ENCODE measurements at regions not wholly inside any gene's neighbourhood (a gene's known extent, or its start where the extent isn't known, plus 50 kb on each side); places are given as distances from the start of the nearest gene placed in this dataset.

DNA sequence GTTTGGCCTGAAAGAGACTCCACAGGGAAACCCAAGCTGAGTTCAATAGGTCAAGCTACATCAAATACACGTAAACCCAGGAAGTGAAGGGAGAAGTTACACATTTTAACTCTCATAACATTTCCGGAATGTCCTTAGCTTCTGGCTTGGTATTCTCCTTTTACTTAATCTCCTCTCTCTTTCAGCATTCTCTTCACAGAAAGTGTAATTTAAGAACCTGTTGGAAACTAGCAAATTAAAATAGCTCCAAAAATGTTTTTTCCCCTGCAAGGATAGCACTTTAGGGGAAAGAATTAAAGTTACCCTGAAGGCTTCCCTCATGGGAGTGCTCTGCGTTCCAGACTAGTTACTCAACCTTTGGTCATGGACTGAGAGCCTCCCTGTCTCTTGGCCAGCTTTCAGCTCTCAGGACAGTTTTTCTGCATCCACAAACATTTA, 292.7 kb upstream of the TARS1 start:
- TF ChIP-seq RBBP5 (IDR thresholded peaks at IDR 0.05; ENCODE audit: borderline replicate concordance, insufficient read depth, low read length, poor library complexity, severe bottlenecking) (no peak), GABPA (tag; conservative IDR thresholded peaks at IDR 0.05; ENCODE audit: low read depth) (no peak), POLR2A (conservative IDR thresholded peaks at IDR 0.05) (no peak), ESRRA (IDR thresholded peaks at IDR 0.05; ENCODE audit: borderline replicate concordance, low read depth) (no peak), KAT2B (IDR thresholded peaks at IDR 0.05; ENCODE audit: low read depth, low read length) (no peak), SP1 (CRISPR knock-in tag; IDR thresholded peaks at IDR 0.05) (no peak)
- TF ChIP-seq, protein P1, sequence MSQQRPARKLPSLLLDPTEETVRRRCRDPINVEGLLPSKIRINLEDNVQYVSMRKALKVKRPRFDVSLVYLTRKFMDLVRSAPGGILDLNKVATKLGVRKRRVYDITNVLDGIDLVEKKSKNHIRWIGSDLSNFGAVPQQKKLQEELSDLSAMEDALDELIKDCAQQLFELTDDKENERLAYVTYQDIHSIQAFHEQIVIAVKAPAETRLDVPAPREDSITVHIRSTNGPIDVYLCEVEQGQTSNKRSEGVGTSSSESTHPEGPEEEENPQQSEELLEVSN (IDR thresholded peaks at IDR 0.05; ENCODE audit: borderline replicate concordance in 1 of 2, extremely low read depth in 1 of 2, insufficient read depth in 1 of 2, insufficient read length in 1 of 2, low read depth in 1 of 2, low read length in 1 of 2, poor library complexity in 1 of 2, severe bottlenecking in 1 of 2): no peak
- TF ChIP-seq, protein P2, sequence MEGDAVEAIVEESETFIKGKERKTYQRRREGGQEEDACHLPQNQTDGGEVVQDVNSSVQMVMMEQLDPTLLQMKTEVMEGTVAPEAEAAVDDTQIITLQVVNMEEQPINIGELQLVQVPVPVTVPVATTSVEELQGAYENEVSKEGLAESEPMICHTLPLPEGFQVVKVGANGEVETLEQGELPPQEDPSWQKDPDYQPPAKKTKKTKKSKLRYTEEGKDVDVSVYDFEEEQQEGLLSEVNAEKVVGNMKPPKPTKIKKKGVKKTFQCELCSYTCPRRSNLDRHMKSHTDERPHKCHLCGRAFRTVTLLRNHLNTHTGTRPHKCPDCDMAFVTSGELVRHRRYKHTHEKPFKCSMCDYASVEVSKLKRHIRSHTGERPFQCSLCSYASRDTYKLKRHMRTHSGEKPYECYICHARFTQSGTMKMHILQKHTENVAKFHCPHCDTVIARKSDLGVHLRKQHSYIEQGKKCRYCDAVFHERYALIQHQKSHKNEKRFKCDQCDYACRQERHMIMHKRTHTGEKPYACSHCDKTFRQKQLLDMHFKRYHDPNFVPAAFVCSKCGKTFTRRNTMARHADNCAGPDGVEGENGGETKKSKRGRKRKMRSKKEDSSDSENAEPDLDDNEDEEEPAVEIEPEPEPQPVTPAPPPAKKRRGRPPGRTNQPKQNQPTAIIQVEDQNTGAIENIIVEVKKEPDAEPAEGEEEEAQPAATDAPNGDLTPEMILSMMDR (IDR thresholded peaks at IDR 0.05 in 2 of 3, conservative IDR thresholded peaks at IDR 0.05 in 1 of 3; ENCODE audit: insufficient read depth in 2 of 3, low read depth in 1 of 3, low read length in 3 of 3): no peak
